DND-41 (cell line): ENCODE measurements at regions not wholly inside any gene's neighbourhood (a gene's known extent, or its start where the extent isn't known, plus 50 kb on each side); places are given as distances from the start of the nearest gene placed in this dataset.
"Not testable (repeated sequence)": the region's sequence is repeated elsewhere in the genome, so short reads cannot be mapped to it uniquely, and the experiment has no call there.

Experiments
- ATAC-seq: fragments of 200-7000 bp; cut with Tn5 transposase; 3 replicates; pipeline ENCODE4 v1.9.1; 2021; ENCODE audit warnings: low read depth; ENCODE audit not compliant: insufficient read depth
- DNase-seq: peaks from one replicate; pipeline ENCODE4 v3.0.0-alpha.2; 2020
- H2AFZ ChIP-seq: 2 replicates; pipeline ENCODE4 v1.6.0; 2012; ENCODE audit warnings: low read depth, low read length
- H3K27ac ChIP-seq: 2 replicates; pipeline ENCODE4 v1.5.1; 2012; ENCODE audit warnings: low read length, inconsistent platforms
- H3K27me3 ChIP-seq: fragments of 200-600 bp; sonication (generic); 2 replicates; pipeline ENCODE4 v1.6.0; 2012; ENCODE audit warnings: low read length, mild to moderate bottlenecking, inconsistent platforms; ENCODE audit not compliant: insufficient read depth, poor library complexity
- H3K36me3 ChIP-seq: 2 replicates; pipeline ENCODE4 v1.5.1; 2012; ENCODE audit warnings: low read length, inconsistent platforms; ENCODE audit not compliant: insufficient read depth
- H3K4me1 ChIP-seq: 2 replicates; pipeline ENCODE4 v1.5.1; 2012; ENCODE audit warnings: mild to moderate bottlenecking, low read length; ENCODE audit not compliant: insufficient read depth
- H3K4me2 ChIP-seq: 2 replicates; pipeline ENCODE4 v1.6.0; 2012; ENCODE audit warnings: mild to moderate bottlenecking, moderate library complexity, low read length, inconsistent platforms; ENCODE audit not compliant: insufficient read depth
- H3K4me3 ChIP-seq, 2 experiments: fragments of 200-600 bp in 1 of 2; shearing (Covaris generic) in 1 of 2; 2 replicates each; pipeline ENCODE4 v1.5.1; 2012 to 2016; ENCODE audit warnings: inconsistent platforms in 2 of 2, low read length in 2 of 2, mild to moderate bottlenecking in 2 of 2, low read depth in 1 of 2, moderate library complexity in 1 of 2
- H3K79me2 ChIP-seq: 2 replicates; pipeline ENCODE4 v1.6.0; 2012; ENCODE audit warnings: low read length, inconsistent platforms; ENCODE audit not compliant: insufficient read depth
- H3K9ac ChIP-seq: 2 replicates; pipeline ENCODE4 v1.6.0; 2012; ENCODE audit warnings: low read depth, mild to moderate bottlenecking, inconsistent platforms, low read length, moderate library complexity
- H3K9me3 ChIP-seq: 2 replicates; pipeline ENCODE4 v1.5.1; 2012; ENCODE audit warnings: low read length, moderate library complexity, mild to moderate bottlenecking, inconsistent platforms; ENCODE audit not compliant: insufficient read depth, severe bottlenecking
- H4K20me1 ChIP-seq: 2 replicates; pipeline ENCODE4 v1.6.0; 2012; ENCODE audit warnings: low read length; ENCODE audit not compliant: insufficient read depth

GRCh38 chr12:31162896-31163560, 89.4 kb downstream of the DDX11 start:
- H3K4me1 ChIP-seq, ATAC-seq, H3K27ac ChIP-seq, H3K36me3 ChIP-seq, H3K27me3 ChIP-seq, H2AFZ ChIP-seq, H4K20me1 ChIP-seq, DNase-seq, H3K4me2 ChIP-seq, H3K9ac ChIP-seq, H3K9me3 ChIP-seq, H3K79me2 ChIP-seq, H3K4me3 ChIP-seq: not testable (repeated sequence)

GRCh38 chr12:31174293-31174692, 100.6 kb downstream of the DDX11 start:
- not testable (repeated sequence) for H3K4me1 ChIP-seq, H3K27me3 ChIP-seq, H3K9ac ChIP-seq, H3K79me2 ChIP-seq, ATAC-seq, DNase-seq, H3K36me3 ChIP-seq, H3K4me2 ChIP-seq, H3K4me3 ChIP-seq, H3K9me3 ChIP-seq, H4K20me1 ChIP-seq, H2AFZ ChIP-seq, H3K27ac ChIP-seq

GRCh38 chr12:31177514-31177913, 103.9 kb downstream of the DDX11 start:
- not testable (repeated sequence) for H3K79me2 ChIP-seq, H4K20me1 ChIP-seq, H3K9ac ChIP-seq, H3K4me3 ChIP-seq, ATAC-seq, H3K9me3 ChIP-seq, H3K27ac ChIP-seq, H2AFZ ChIP-seq, H3K4me1 ChIP-seq, H3K4me2 ChIP-seq, H3K36me3 ChIP-seq, DNase-seq, H3K27me3 ChIP-seq

- H3K36me3 ChIP-seq, H3K27me3 ChIP-seq, H2AFZ ChIP-seq, H4K20me1 ChIP-seq, H3K9me3 ChIP-seq, H3K4me1 ChIP-seq, H3K27ac ChIP-seq, H3K9ac ChIP-seq, H3K4me2 ChIP-seq, H3K4me3 ChIP-seq, H3K79me2 ChIP-seq: not testable (repeated sequence)
- DNase-seq (peak; percentile 22), ATAC-seq (peak; percentile 84)
These were observed 105.2 kb downstream of the DDX11 start for GRCh38 chr12:31178875-31179274.

GRCh38 chr12:31179627-31180237, 106.1 kb downstream of the DDX11 start:
- H3K4me3 ChIP-seq, H3K9me3 ChIP-seq, H3K27ac ChIP-seq, H3K9ac ChIP-seq, H3K4me2 ChIP-seq, H3K4me1 ChIP-seq, H4K20me1 ChIP-seq, DNase-seq, H3K36me3 ChIP-seq, ATAC-seq, H3K79me2 ChIP-seq, H2AFZ ChIP-seq, H3K27me3 ChIP-seq: not testable (repeated sequence)

GRCh38 chr12:31182571-31182970, 108.9 kb downstream of the DDX11 start:
- H2AFZ ChIP-seq, H3K9ac ChIP-seq, H4K20me1 ChIP-seq, H3K4me1 ChIP-seq, H3K36me3 ChIP-seq, H3K27ac ChIP-seq, H3K9me3 ChIP-seq, H3K79me2 ChIP-seq, H3K4me3 ChIP-seq, ATAC-seq, DNase-seq, H3K27me3 ChIP-seq, H3K4me2 ChIP-seq: not testable (repeated sequence)

GRCh38 chr12:31183107-31183506, 109.4 kb downstream of the DDX11 start:
- not testable (repeated sequence) for ATAC-seq, H3K27me3 ChIP-seq, H2AFZ ChIP-seq, H3K4me1 ChIP-seq, H3K4me2 ChIP-seq, H4K20me1 ChIP-seq, H3K27ac ChIP-seq, DNase-seq, H3K36me3 ChIP-seq, H3K9ac ChIP-seq, H3K9me3 ChIP-seq, H3K4me3 ChIP-seq, H3K79me2 ChIP-seq

GRCh38 chr12:31183899-31184298, 110.2 kb downstream of the DDX11 start:
- H3K4me2 ChIP-seq = not testable (repeated sequence)

More at GRCh38 chr12:31183899-31184298, 110.2 kb downstream of the DDX11 start:
- H4K20me1 ChIP-seq, H3K36me3 ChIP-seq, ATAC-seq, H3K4me3 ChIP-seq, H3K27ac ChIP-seq, H2AFZ ChIP-seq, H3K4me1 ChIP-seq, H3K27me3 ChIP-seq, H3K9ac ChIP-seq, H3K79me2 ChIP-seq, DNase-seq, H3K9me3 ChIP-seq: not testable (repeated sequence)
